HG02884 (cell line): ENCODE measurements at regions not wholly inside any gene's neighbourhood (a gene's known extent, or its start where the extent isn't known, plus 50 kb on each side); places are given as distances from the start of the nearest gene placed in this dataset.
"Not testable (repeated sequence)": the region's sequence is repeated elsewhere in the genome, so short reads cannot be mapped to it uniquely, and the experiment has no call there.

Experiments
- ATAC-seq: cut with Tn5 transposase; IDR thresholded peaks from one replicate; pipeline ENCODE4 v1.9.1; 2021; ENCODE audit warnings: mild to moderate bottlenecking, moderate library complexity; ENCODE audit not compliant: unreplicated experiment

DNA sequence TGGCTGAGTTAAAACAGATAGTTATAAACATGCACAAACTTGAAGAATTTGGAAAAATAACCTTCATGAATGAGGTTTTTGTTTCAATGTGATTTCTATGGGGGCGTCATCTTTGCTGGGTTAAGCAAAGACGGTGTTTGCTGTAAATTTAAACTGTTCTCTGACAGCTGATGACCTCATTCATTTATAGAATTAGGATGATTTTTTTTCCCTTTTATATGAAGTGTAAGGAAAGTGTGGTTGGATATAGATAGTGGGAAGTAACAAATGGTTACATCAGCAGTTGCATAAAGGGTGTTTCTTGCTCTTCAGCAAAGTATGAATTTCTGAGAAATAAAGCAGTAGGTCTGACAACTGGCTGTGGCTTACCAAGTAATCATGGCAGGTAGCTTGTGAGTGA, 137.2 kb upstream of the CENPW start:
- ATAC-seq = no peak

GRCh38 chr6:126204126-126204525, 135.8 kb upstream of the CENPW start:
- no peak for ATAC-seq

DNA sequence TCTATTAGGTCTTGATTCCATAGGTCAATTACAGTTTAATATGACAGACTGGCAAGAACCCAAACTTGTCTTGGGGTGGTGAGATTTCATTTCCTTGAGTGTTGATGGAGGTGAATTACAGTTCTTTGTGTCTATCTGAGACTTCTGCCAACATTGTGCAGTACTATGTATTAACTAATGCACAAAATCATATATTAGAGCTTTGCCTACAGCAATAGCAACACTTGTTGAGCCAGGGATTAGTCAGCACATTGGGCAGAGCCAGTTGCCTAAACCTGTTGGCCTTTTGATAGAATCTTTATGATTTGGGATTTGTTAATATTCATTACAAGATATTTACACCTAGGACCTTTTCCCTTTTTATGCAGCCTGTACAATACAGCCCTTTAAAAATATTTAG, 135.3 kb upstream of the CENPW start:
- ATAC-seq = no peak

- no peak for ATAC-seq
Observed at GRCh38 chr6:126206504-126207246, 133.2 kb upstream of the CENPW start.

DNA sequence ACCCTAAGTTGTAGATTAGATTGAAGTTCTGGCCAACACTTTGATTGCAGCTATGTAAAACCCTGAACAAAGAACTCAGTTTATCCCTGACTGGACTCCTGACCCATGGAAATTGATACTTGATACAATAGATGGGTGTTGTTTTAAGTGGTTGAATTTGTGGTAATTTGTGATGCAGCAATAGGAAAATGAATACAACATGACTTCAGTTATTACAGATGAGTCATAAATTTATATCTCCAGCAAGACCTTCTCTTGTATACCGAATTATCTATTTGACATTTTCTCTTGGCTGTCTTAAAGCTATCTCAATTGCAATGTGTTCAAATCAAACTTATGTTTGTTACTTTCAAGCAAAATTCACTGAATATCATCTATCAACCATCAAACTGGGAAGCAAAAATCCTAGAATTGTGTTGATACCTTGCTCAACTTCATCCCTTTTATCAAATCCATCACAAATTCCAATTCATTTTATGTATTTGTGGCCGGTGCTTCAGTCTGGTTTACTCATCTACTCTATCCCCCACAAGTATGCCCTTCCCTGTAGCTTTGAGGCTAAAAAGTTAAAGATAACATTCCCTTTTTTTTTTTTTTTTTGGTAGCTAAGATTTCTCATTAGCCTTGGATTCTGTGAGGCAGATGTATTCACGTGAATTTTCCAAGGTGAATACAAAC, 129.4 kb upstream of the CENPW start:
- no peak for ATAC-seq

DNA sequence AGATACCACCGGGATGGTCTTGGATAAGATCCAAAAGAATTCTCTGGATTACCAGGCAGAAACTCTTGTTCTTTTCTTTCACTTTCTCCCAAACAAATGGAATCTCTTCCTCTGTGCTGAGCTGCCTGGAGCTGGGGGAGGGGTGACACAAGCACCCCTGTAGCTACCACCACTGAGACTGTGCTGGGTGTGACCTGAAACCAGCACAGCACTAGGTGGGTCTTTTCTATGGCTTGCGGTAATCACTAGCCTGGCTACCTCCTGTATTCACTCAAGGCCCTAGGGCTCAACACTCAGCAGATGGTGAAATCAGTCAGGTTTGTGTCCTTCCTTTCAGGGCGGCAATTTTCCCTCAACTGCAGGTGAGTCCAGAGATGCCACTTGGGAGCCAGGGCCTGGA, 122.4 kb upstream of the CENPW start:
- ATAC-seq = no peak

DNA sequence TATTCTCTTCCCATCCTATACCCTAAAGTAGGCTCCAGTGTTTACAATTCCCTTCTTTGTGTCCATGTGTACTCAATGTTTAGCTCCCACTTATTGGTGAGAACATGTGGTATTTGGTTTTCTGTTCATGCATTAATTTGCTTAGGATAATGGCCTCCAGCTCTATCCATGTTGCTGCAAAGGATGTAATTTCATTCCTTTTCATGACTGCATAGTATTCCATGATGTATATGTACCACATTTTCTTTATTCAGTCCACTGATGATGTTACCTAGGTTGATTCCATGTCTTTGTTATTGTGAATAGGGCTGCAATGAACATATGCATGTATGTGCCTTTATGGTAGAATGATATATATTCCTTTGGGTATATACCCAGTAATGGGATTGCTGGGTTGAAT, 119.0 kb upstream of the CENPW start:
- ATAC-seq = not testable (repeated sequence)

- ATAC-seq = no peak
Observed at GRCh38 chr6:126227833-126228702, 111.8 kb upstream of the CENPW start.

DNA sequence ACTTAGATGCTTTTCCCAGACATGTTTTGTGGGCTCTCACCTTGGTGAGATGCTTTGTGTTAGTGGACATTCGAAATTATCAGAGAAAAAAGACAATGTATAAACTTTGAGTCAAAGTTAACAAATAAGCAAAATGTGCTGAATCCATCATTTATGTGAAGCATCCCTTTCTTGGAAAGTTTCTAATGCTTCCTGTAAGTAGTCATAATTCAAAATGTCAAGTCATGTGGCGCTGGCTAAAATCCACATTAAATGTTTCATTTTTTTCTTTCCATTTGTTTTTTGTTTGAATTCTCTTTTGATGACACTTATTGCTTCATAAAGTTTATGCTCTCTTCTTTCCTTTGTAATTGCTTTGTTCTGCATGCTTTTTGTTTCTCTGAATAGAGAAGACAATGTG, 107.2 kb upstream of the CENPW start:
- ATAC-seq = no peak

GRCh38 chr6:126233192-126233591, 106.7 kb upstream of the CENPW start:
- no peak for ATAC-seq

- ATAC-seq = no peak
Observed at GRCh38 chr6:126235363-126235762, 104.6 kb upstream of the CENPW start.

- no peak for ATAC-seq
Observed at GRCh38 chr6:126245077-126245476, 94.8 kb upstream of the CENPW start.

- ATAC-seq = no peak
Observed at GRCh38 chr6:126252154-126252553, 87.8 kb upstream of the CENPW start.

DNA sequence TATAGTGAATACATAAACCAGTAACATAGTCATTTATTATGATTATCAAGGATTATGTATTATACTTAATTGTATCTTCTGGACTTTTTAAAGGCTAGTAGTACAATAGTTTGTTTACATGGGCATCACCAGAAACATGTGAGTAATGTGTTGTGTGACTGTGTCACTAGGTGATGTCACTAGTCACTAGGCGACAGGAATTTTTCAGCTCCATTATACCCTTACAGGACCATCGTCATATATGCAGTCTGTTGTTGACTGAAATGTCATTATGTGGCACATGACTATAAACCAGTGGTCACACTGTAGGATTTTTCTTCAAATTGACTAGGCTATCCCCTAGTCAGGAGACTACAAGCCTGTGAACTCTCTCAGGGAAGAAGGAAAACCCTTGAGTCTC, 86.5 kb upstream of the CENPW start:
- ATAC-seq = no peak

- no peak for ATAC-seq
Observed at GRCh38 chr6:126258150-126258549, 81.8 kb upstream of the CENPW start.

DNA sequence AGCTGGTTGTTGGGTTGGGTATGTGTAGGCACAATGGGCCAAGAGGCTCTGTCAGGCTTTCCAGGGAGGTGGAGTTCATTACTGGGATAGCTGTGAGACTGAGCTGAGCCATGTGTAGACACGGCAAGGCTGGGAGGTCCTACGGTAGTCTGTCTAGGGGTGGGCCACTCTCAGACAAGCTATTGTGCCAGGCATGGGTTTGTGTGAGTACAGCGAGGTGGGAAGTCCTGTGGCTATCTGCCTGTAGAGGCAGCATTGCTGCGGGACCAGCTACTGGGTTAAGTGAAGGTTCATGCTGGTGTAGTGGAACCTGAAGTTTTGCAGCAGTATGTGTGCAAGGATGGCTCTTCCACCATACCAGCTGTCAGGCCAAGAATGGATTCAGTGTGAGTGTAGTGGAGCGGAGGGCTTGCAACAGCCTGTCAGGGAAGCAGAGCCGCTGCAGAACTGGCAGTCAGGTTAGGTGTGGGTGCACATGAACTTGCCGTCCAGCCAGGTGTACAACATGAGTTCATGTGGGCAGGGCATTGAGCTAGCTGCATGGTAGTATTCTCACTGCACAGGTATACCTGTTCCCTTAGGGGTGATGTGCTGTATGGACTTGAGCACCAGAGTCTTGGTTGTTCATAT, 78.0 kb upstream of the CENPW start:
- no peak for ATAC-seq

- no peak for ATAC-seq
Observed at GRCh38 chr6:126264265-126264664, 75.7 kb upstream of the CENPW start.

GRCh38 chr6:126266664-126267063, 73.3 kb upstream of the CENPW start:
- ATAC-seq = no peak

- peak; percentile 26 for ATAC-seq
Observed at GRCh38 chr6:126267626-126268025, 72.3 kb upstream of the CENPW start.

- ATAC-seq = peak; percentile 94
Observed at GRCh38 chr6:126268092-126268491, 71.8 kb upstream of the CENPW start.

GRCh38 chr6:126280287-126280686, 59.6 kb upstream of the CENPW start:
- no peak for ATAC-seq
